Smooth muscle cell (in vitro differentiated cells): ENCODE measurements at regions not wholly inside any gene's neighbourhood (a gene's known extent, or its start where the extent isn't known, plus 50 kb on each side); places are given as distances from the start of the nearest gene placed in this dataset.
A peak's percentile ranks its signal among the peaks of the same experiment; 100 is the strongest.

Source experiments
- DNase-seq: peaks from one replicate; lab custom pipeline; 2025; ENCODE audit not compliant: unreplicated experiment; lab: John Stamatoyannopoulos, UW
- H2AFZ ChIP-seq: fragments of 200-600 bp; sonication (generic); 2 replicates; pipeline ENCODE4 v1.6.0; 2016; ENCODE audit warnings: antibody characterized with exemption, low read depth, mild to moderate bottlenecking
- H3F3A ChIP-seq: fragments of 200-600 bp; sonication (generic); 2 replicates; pipeline ENCODE4 v1.6.0; 2017; ENCODE audit warnings: antibody characterized with exemption, low read depth
- H3K27ac ChIP-seq: fragments of 200-600 bp; sonication (generic); 2 replicates; pipeline ENCODE4 v1.5.1; 2016; ENCODE audit warnings: low read depth, mild to moderate bottlenecking
- H3K27me3 ChIP-seq: fragments of 200-600 bp; sonication (generic); 2 replicates; pipeline ENCODE4 v1.6.1; 2016; ENCODE audit warnings: low read depth, mild to moderate bottlenecking
- H3K36me3 ChIP-seq: fragments of 200-600 bp; sonication (generic); 2 replicates; pipeline ENCODE4 v1.5.1; 2016; ENCODE audit warnings: low read depth
- H3K4me1 ChIP-seq: fragments of 200-600 bp; sonication (generic); 2 replicates; pipeline ENCODE4 v1.5.1; 2016; ENCODE audit warnings: low read depth
- H3K4me2 ChIP-seq: fragments of 200-600 bp; sonication (generic); 2 replicates; pipeline ENCODE4 v1.6.0; 2016; ENCODE audit warnings: mild to moderate bottlenecking
- H3K4me3 ChIP-seq: fragments of 200-600 bp; sonication (generic); 2 replicates; pipeline ENCODE4 v1.5.1; 2016; ENCODE audit warnings: mild to moderate bottlenecking
- H3K79me2 ChIP-seq: fragments of 200-600 bp; sonication (generic); 2 replicates; pipeline ENCODE4 v1.6.0; 2016; ENCODE audit warnings: low read depth, mild to moderate bottlenecking
- H3K9ac ChIP-seq: fragments of 200-600 bp; sonication (generic); 2 replicates; pipeline ENCODE4 v1.6.0; 2016; ENCODE audit warnings: low read depth
- H3K9me3 ChIP-seq: fragments of 200-600 bp; sonication (generic); replicated peaks from 2 replicates; pipeline ENCODE4 v1.5.1; 2016; ENCODE audit warnings: low read depth
- H4K20me1 ChIP-seq: fragments of 200-600 bp; sonication (generic); 2 replicates; pipeline ENCODE4 v1.6.0; 2016; ENCODE audit warnings: low read depth
- CTCF ChIP-seq: fragments of 200-600 bp; sonication (generic); IDR thresholded peaks from 2 replicates; pipeline ENCODE4 v1.5.1; 2017; ENCODE audit warnings: borderline replicate concordance, mild to moderate bottlenecking, antibody characterized with exemption; ENCODE audit not compliant: insufficient read depth, poor library complexity, severe bottlenecking
- WGBS: methylation state at CpG from one replicate; pipeline ENCODE4 v1.1.7; 2016; ENCODE audit warnings: low lambda C conversion rate; 5-methylcytosine and 5-hydroxymethylcytosine counted together

GRCh38 chr1:238964631-238965030, 421.7 kb upstream of the CHRM3 start:
- Histone ChIP-seq H3K9me3 (no peaks in the 10 kb centered on the region), H3K9ac (no peak overlapping the region), H3K27me3 (no peaks in the 10 kb centered on the region), H2AFZ (no peak overlapping the region), H4K20me1 (no peaks in the 10 kb centered on the region), H3K4me1 (peaks cover 7% of the 10 kb centered on the region), H3K4me3 (no peak overlapping the region), H3F3A (no peaks in the 10 kb centered on the region), H3K4me2 (peak overlapping the region; percentile 8), H3K79me2 (no peaks in the 10 kb centered on the region), H3K36me3 (no peaks in the 10 kb centered on the region), H3K27ac (no peak overlapping the region)
- WGBS: 28% methylated on average over 5 of the region's 5 CpGs
- no peak for DNase-seq
- no peak for TF ChIP-seq CTCF

DNA sequence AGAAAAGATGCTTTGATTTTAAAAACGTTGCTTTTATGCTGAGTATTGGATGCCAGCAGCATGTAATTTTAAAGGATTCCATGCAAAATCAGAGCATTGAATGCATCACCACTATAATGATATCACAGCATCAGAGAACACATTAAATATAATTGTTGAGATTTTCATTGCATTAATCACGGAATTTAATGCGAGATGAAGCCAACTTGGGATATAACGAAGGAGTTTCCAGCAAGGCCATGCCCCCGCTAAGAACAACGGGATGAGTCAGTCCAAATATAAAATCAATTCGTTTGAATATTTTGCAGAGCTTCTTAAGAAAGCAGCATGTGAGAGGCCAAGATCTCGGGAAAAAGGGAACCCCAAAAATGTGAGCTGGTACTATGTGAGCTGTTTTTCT, 423.4 kb upstream of the CHRM3 start:
- Histone ChIP-seq H2AFZ (no peak overlapping the region), H3F3A (no peaks in the 10 kb centered on the region), H3K9me3 (no peaks in the 10 kb centered on the region), H3K79me2 (no peaks in the 10 kb centered on the region), H3K27ac (no peak overlapping the region), H3K4me1 (peaks cover 7% of the 10 kb centered on the region), H3K27me3 (no peaks in the 10 kb centered on the region), H3K36me3 (no peaks in the 10 kb centered on the region), H4K20me1 (no peaks in the 10 kb centered on the region), H3K9ac (no peak overlapping the region), H3K4me3 (no peak overlapping the region), H3K4me2 (no peak overlapping the region)
- no peak for DNase-seq
- 97% methylated on average over 8 of the region's 8 CpGs for WGBS
- no peak for TF ChIP-seq CTCF

DNA sequence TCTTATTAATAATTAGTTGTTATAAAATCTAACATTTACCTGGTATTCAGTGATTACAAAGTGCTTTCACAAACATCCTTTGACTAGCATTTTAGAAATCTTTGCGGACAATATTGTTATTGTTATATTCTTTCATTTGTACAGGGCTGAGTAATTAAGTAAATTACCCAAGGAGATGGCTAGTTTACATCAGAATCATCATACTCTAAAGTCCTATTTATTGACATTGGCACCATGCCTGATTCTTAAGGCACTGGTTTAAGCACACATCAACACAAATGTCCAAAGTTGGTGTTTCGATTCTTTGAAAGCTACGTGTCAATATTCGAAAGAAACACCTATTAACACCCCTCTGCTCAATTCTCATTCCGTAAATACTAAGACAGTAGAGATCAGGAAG, 424.6 kb upstream of the CHRM3 start:
- no peak for DNase-seq
- Histone ChIP-seq H3K4me1 (peaks cover 7% of the 10 kb centered on the region), H3K79me2 (no peaks in the 10 kb centered on the region), H4K20me1 (no peaks in the 10 kb centered on the region), H3K9ac (no peak overlapping the region), H3F3A (no peaks in the 10 kb centered on the region), H2AFZ (no peak overlapping the region), H3K9me3 (no peaks in the 10 kb centered on the region), H3K36me3 (no peaks in the 10 kb centered on the region), H3K4me2 (no peak overlapping the region), H3K27ac (no peak overlapping the region), H3K4me3 (no peak overlapping the region), H3K27me3 (no peaks in the 10 kb centered on the region)
- 75% methylated on average over 5 of the region's 5 CpGs for WGBS
- TF ChIP-seq CTCF: no peak

- TF ChIP-seq CTCF: no peak
- no peak for DNase-seq
- H3K27me3 ChIP-seq: no peaks in the 10 kb centered on the region
- H3K79me2 ChIP-seq: no peaks in the 10 kb centered on the region
- H3K4me2 ChIP-seq: peak overlapping the region; percentile 71
- no peak overlapping the region for H2AFZ ChIP-seq
- H3K27ac ChIP-seq: peak overlapping the region; percentile 21
- H3K9me3 ChIP-seq: no peaks in the 10 kb centered on the region
- no peaks in the 10 kb centered on the region for H3F3A ChIP-seq
- no peaks in the 10 kb centered on the region for H4K20me1 ChIP-seq
- no peak overlapping the region for H3K4me3 ChIP-seq
- H3K4me1 ChIP-seq: peaks cover 7% of the 10 kb centered on the region
- no peaks in the 10 kb centered on the region for H3K36me3 ChIP-seq
- H3K9ac ChIP-seq: no peak overlapping the region
- 8% methylated on average over 2 of the region's 2 CpGs for WGBS
Observed at GRCh38 chr1:238960071-238960470, 426.3 kb upstream of the CHRM3 start.
